H9 (cell line): ENCODE measurements at regions not wholly inside any gene's neighbourhood (a gene's known extent, or its start where the extent isn't known, plus 50 kb on each side); places are given as distances from the start of the nearest gene placed in this dataset.

Experiments used
- DNase-seq: peaks from one replicate; pipeline ENCODE4 v3.0.0-alpha.2; 2017
- H2AFZ ChIP-seq: one replicate; pipeline ENCODE4 v1.6.1; 2013; ENCODE audit warnings: mild to moderate bottlenecking, low read length, control low read depth, moderate library complexity
- H2AK5ac ChIP-seq: 2 replicates; pipeline ENCODE4 v1.6.1; 2013; ENCODE audit warnings: low read length, control low read depth, mixed read lengths; ENCODE audit not compliant: insufficient read length
- H2BK120ac ChIP-seq: one replicate; pipeline ENCODE4 v1.6.1; 2013; ENCODE audit warnings: low read depth, mild to moderate bottlenecking, low read length, control low read depth, inconsistent platforms; ENCODE audit not compliant: poor library complexity, severe bottlenecking
- H2BK12ac ChIP-seq: 2 replicates; pipeline ENCODE4 v1.6.1; 2013; ENCODE audit warnings: low read length, control low read depth, mixed read lengths, low read depth; ENCODE audit not compliant: insufficient read length
- H2BK15ac ChIP-seq: 2 replicates; pipeline ENCODE4 v1.6.1; 2013; ENCODE audit warnings: low read depth, low read length, control low read depth
- H2BK20ac ChIP-seq: one replicate; pipeline ENCODE4 v1.6.1; 2013; ENCODE audit warnings: low read depth, mild to moderate bottlenecking, low read length, control low read depth, inconsistent platforms; ENCODE audit not compliant: poor library complexity, severe bottlenecking
- H2BK5ac ChIP-seq: 2 replicates; pipeline ENCODE4 v1.6.1; 2013; ENCODE audit warnings: low read length, control low read depth, mixed read lengths; ENCODE audit not compliant: insufficient read length
- H3K14ac ChIP-seq: 2 replicates; pipeline ENCODE4 v1.6.1; 2013; ENCODE audit warnings: low read length, control low read depth; ENCODE audit not compliant: insufficient read depth
- H3K18ac ChIP-seq: 2 replicates; pipeline ENCODE4 v1.6.1; 2013; ENCODE audit warnings: low read depth, mild to moderate bottlenecking, mixed read lengths, low read length, control low read depth; ENCODE audit not compliant: insufficient read length
- H3K23ac ChIP-seq: 2 replicates; pipeline ENCODE4 v1.6.1; 2013; ENCODE audit warnings: low read length, control low read depth, mixed read lengths, low read depth; ENCODE audit not compliant: insufficient read length
- H3K23me2 ChIP-seq: 2 replicates; pipeline ENCODE4 v1.6.1; 2013; ENCODE audit warnings: low read depth, mild to moderate bottlenecking, mixed read lengths, low read length, control low read depth; ENCODE audit not compliant: insufficient read length, poor library complexity, severe bottlenecking
- H3K27ac ChIP-seq: 2 replicates; pipeline ENCODE4 v1.5.1; 2013; ENCODE audit warnings: low read length, control low read depth, mixed read lengths, low read depth; ENCODE audit not compliant: insufficient read length
- H3K27me3 ChIP-seq: 2 replicates; pipeline ENCODE4 v1.6.1; 2013; ENCODE audit warnings: low read length, control low read depth, inconsistent platforms; ENCODE audit not compliant: insufficient read depth
- H3K4ac ChIP-seq: 2 replicates; pipeline ENCODE4 v1.6.1; 2013; ENCODE audit warnings: low read depth, mild to moderate bottlenecking, control low read depth, inconsistent platforms, low read length, moderate library complexity
- H3K4me1 ChIP-seq: 2 replicates; pipeline ENCODE4 v1.6.1; 2013; ENCODE audit warnings: low read length, control low read depth, inconsistent platforms; ENCODE audit not compliant: insufficient read depth
- H3K4me2 ChIP-seq: 2 replicates; pipeline ENCODE4 v1.6.1; 2013; ENCODE audit warnings: low read length, control low read depth, mixed read lengths; ENCODE audit not compliant: insufficient read length, insufficient read depth
- H3K56ac ChIP-seq: 2 replicates; pipeline ENCODE4 v1.6.1; 2013; ENCODE audit warnings: low read depth, mild to moderate bottlenecking, mixed read lengths, low read length, control low read depth; ENCODE audit not compliant: insufficient read length
- H3K79me1 ChIP-seq: 2 replicates; pipeline ENCODE4 v1.6.1; 2013; ENCODE audit warnings: low read depth, mild to moderate bottlenecking, moderate library complexity, low read length, control low read depth, inconsistent platforms; ENCODE audit not compliant: insufficient read depth, poor library complexity, severe bottlenecking
- H3K79me2 ChIP-seq: 2 replicates; pipeline ENCODE4 v1.6.1; 2013; ENCODE audit warnings: low read length, control low read depth, inconsistent platforms; ENCODE audit not compliant: insufficient read depth
- H3K9ac ChIP-seq: 2 replicates; pipeline ENCODE4 v1.6.1; 2013; ENCODE audit warnings: low read length, control low read depth, mixed read lengths; ENCODE audit not compliant: insufficient read length; ENCODE audit errors: extremely low read depth
- H3K9me3 ChIP-seq: one replicate; pipeline ENCODE4 v1.6.1; 2013; ENCODE audit warnings: low read depth, low read length, inconsistent platforms; ENCODE audit not compliant: control insufficient read depth
- H3T11ph ChIP-seq: one replicate; pipeline ENCODE4 v1.6.1; 2013; ENCODE audit warnings: mild to moderate bottlenecking, low read length, control low read depth, inconsistent platforms
- H4K20me1 ChIP-seq: one replicate; pipeline ENCODE4 v1.6.1; 2013; ENCODE audit not compliant: control insufficient read depth, insufficient read length, insufficient read depth
- H4K5ac ChIP-seq: 2 replicates; pipeline ENCODE4 v1.6.1; 2013; ENCODE audit warnings: low read depth, mild to moderate bottlenecking, mixed read lengths, low read length, control low read depth; ENCODE audit not compliant: insufficient read length
- H4K8ac ChIP-seq: replicated peaks from 2 replicates; pipeline ENCODE4 v1.6.1; 2013; ENCODE audit warnings: low read length, control low read depth, mixed read lengths, low read depth; ENCODE audit not compliant: insufficient read length
- H4K91ac ChIP-seq: 2 replicates; pipeline ENCODE4 v1.6.1; 2013; ENCODE audit warnings: low read depth, mild to moderate bottlenecking, moderate library complexity, mixed read lengths, low read length, control low read depth; ENCODE audit not compliant: insufficient read length
- H3K27ac Mint-ChIP-seq, 3 experiments: 2 replicates in 2 of 3; 3 replicates in 1 of 3; pipeline ENCODE4 v1.8.0; 2020 to 2021; ENCODE audit warnings: mixed read lengths in 3 of 3, mild to moderate bottlenecking in 1 of 3, moderate library complexity in 1 of 3
- H3K27me3 Mint-ChIP-seq: 2 replicates; pipeline ENCODE4 v1.8.0; 2021; ENCODE audit warnings: low read depth, mild to moderate bottlenecking, moderate library complexity, mixed read lengths
- H3K36me3 Mint-ChIP-seq, 3 experiments: 2 replicates in 2 of 3; 3 replicates in 1 of 3; pipeline ENCODE4 v1.8.0; 2020 to 2021; ENCODE audit warnings: low read depth in 3 of 3, mixed read lengths in 3 of 3; ENCODE audit not compliant: insufficient read depth in 1 of 3
- H3K4me1 Mint-ChIP-seq, 2 experiments: 2 replicates each; pipeline ENCODE4 v1.8.0; 2020; ENCODE audit warnings: mixed read lengths in 2 of 2
- H3K4me3 Mint-ChIP-seq, 2 experiments: 2 replicates in 1 of 2; 3 replicates in 1 of 2; pipeline ENCODE4 v1.8.0; 2020 to 2021; ENCODE audit warnings: mild to moderate bottlenecking in 2 of 2, mixed read lengths in 2 of 2, moderate library complexity in 1 of 2
- H3K9me3 Mint-ChIP-seq, 2 experiments: 2 replicates in 1 of 2; 3 replicates in 1 of 2; pipeline ENCODE4 v1.8.0; 2020; ENCODE audit warnings: mild to moderate bottlenecking in 2 of 2, mixed read lengths in 2 of 2, moderate library complexity in 1 of 2
- CTCF ChIP-seq: fragments of 200-600 bp; sonication (generic); conservative IDR thresholded peaks from 3 replicates; pipeline ENCODE4 v1.8.0; 2021; ENCODE audit warnings: antibody characterized with exemption, mild to moderate bottlenecking
- WGBS: extraction: QIAGEN DNeasy Blood & Tissue Kit; methylation state at CpG from one replicate; pipeline ENCODE4 v1.1.7; 2013; ENCODE audit warnings: missing lambda C conversion rate, low lambda C conversion rate, mixed read lengths; ENCODE audit not compliant: insufficient read length; ENCODE audit errors: extremely low coverage; 5-methylcytosine and 5-hydroxymethylcytosine counted together

- no peak overlapping the region for H2AFZ ChIP-seq
- no peak for TF ChIP-seq CTCF
- no peaks in the 10 kb centered on the region for H3K79me2 ChIP-seq
- Mint-ChIP-seq H3K4me3 (no peak overlapping the region), H3K36me3 (peaks cover 0 to 6% (median 5%) of the 10 kb centered on the region in 3 experiments; a peak in 2 of 7 replicates), H3K27ac (0 out of 7 replicates have a peak overlapping the region, but pooled peaks of 1 of the 3 experiments have one; percentile 37), H3K4me1 (no peaks in the 10 kb centered on the region), H3K9me3 (peaks cover 4 to 6% of the 10 kb centered on the region in 2 experiments; a peak in 3 of 5 replicates), H3K27me3 (no peaks in the 10 kb centered on the region)
- no peak overlapping the region for H3K4ac ChIP-seq
- no peaks in the 10 kb centered on the region for H3K27me3 ChIP-seq
- H3K4me1 ChIP-seq, result no peaks in the 10 kb centered on the region
- H4K91ac ChIP-seq, result no peak overlapping the region
- no peak overlapping the region for H2BK20ac ChIP-seq
- H2BK5ac ChIP-seq, result no peak overlapping the region
- no peak overlapping the region for H4K8ac ChIP-seq
- no peak overlapping the region for H2BK120ac ChIP-seq
- H4K5ac ChIP-seq, result no peak overlapping the region
- no CpG with 5 or more reads among the region's 3 CpGs for WGBS
- H3K23ac ChIP-seq, result no peak overlapping the region
- no peak overlapping the region for H2AK5ac ChIP-seq
- no peak overlapping the region for H3K18ac ChIP-seq
- H3T11ph ChIP-seq, result no peak overlapping the region
- DNase-seq, result no peak
- H3K4me2 ChIP-seq, result no peak overlapping the region
- H3K9me3 ChIP-seq, result no peaks in the 10 kb centered on the region
- no peak overlapping the region for H2BK15ac ChIP-seq
- H2BK12ac ChIP-seq, result no peak overlapping the region
- H3K27ac ChIP-seq, result no peak overlapping the region
- H4K20me1 ChIP-seq, result no peaks in the 10 kb centered on the region
- H3K9ac ChIP-seq, result no peak overlapping the region
- H3K56ac ChIP-seq, result no peak overlapping the region
- no peak overlapping the region for H3K14ac ChIP-seq
- H3K79me1 ChIP-seq, result no peaks in the 10 kb centered on the region
- H3K23me2 ChIP-seq, result no peaks in the 10 kb centered on the region
Measured at GRCh38 chr13:55347528-55347927, 1793.2 kb upstream of the PRR20A start.
